ENCODE measurements at regions not wholly inside any gene's neighbourhood (a gene's known extent, or its start where the extent isn't known, plus 50 kb on each side); places are given as distances from the start of the nearest gene placed in this dataset.

GRCh38 chr3:76028774-76029173 is 243.4 kb upstream of the ZNF717 start:
- DNase-seq (ENCODE audit: low spot score), result no peak
- H3K18ac ChIP-seq (ENCODE audit: low read length), result no peak overlapping the region
- no peaks in the 10 kb centered on the region for H3K79me1 ChIP-seq (ENCODE audit: low read depth, low read length)
- no peaks in the 10 kb centered on the region for H3K4me1 ChIP-seq (ENCODE audit: control insufficient read depth in 2 of 2, insufficient read depth in 1 of 2, low read depth in 1 of 2, low read length in 2 of 2)
- H4K91ac ChIP-seq (ENCODE audit: low read depth, low read length, poor library complexity), result no peak overlapping the region
- no peak overlapping the region for H3K4me3 ChIP-seq (ENCODE audit: low read length in 2 of 2)
- H2BK120ac ChIP-seq (ENCODE audit: low read depth, low read length), result no peak overlapping the region
- no peaks in the 10 kb centered on the region for H3K36me3 ChIP-seq (replicated peaks in 1 of 2; ENCODE audit: control insufficient read depth in 2 of 2, insufficient read depth in 2 of 2, low read length in 2 of 2)
- H3K9me3 ChIP-seq (replicated peaks in 1 of 2; ENCODE audit: control insufficient read depth in 2 of 2, insufficient read depth in 1 of 2, low read depth in 1 of 2, low read length in 2 of 2), result no peaks in the 10 kb centered on the region
- no peak overlapping the region for H3K4me2 ChIP-seq (ENCODE audit: insufficient read depth, low read length, poor library complexity, severe bottlenecking)
- H2AFZ ChIP-seq (ENCODE audit: low read length), result no peak overlapping the region
- H2BK12ac ChIP-seq (ENCODE audit: low read length), result no peak overlapping the region
- H3K27me3 ChIP-seq (ENCODE audit: control insufficient read depth in 3 of 3, insufficient read depth in 3 of 3, low read depth in 1 of 3, low read length in 3 of 3), result no peaks in the 10 kb centered on the region
- H3K23ac ChIP-seq (ENCODE audit: low read depth, low read length, poor library complexity), result no peak overlapping the region
- no peak overlapping the region for H4K8ac ChIP-seq (ENCODE audit: low read depth, low read length)
- H2BK15ac ChIP-seq (ENCODE audit: low read length), result no peak overlapping the region
- H3K4ac ChIP-seq (ENCODE audit: low read length), result no peak overlapping the region
- H2AK5ac ChIP-seq (ENCODE audit: low read depth, low read length), result no peak overlapping the region
- no peak overlapping the region for H3K9ac ChIP-seq (ENCODE audit: low read depth, low read length, poor library complexity)
- no peak overlapping the region for H2BK5ac ChIP-seq (ENCODE audit: low read length)
- no peak overlapping the region for H3K14ac ChIP-seq (ENCODE audit: low read length)
- no peak overlapping the region for H3K27ac ChIP-seq (replicated peaks; ENCODE audit: low read length)

- H3K79me1 ChIP-seq (ENCODE audit: low read depth, low read length), result no peaks in the 10 kb centered on the region
- no peak overlapping the region for H4K8ac ChIP-seq (ENCODE audit: low read depth, low read length)
- no peak overlapping the region for H3K18ac ChIP-seq (ENCODE audit: low read length)
- no peak overlapping the region for H2AK5ac ChIP-seq (ENCODE audit: low read depth, low read length)
- no peak overlapping the region for H2BK12ac ChIP-seq (ENCODE audit: low read length)
- H3K27ac ChIP-seq (replicated peaks; ENCODE audit: low read length), result no peak overlapping the region
- no peak overlapping the region for H3K4me2 ChIP-seq (ENCODE audit: insufficient read depth, low read length, poor library complexity, severe bottlenecking)
- H3K4ac ChIP-seq (ENCODE audit: low read length), result no peak overlapping the region
- H2BK120ac ChIP-seq (ENCODE audit: low read depth, low read length), result no peak overlapping the region
- H3K4me3 ChIP-seq (ENCODE audit: low read length in 2 of 2), result no peak overlapping the region
- H2AFZ ChIP-seq (ENCODE audit: low read length), result no peak overlapping the region
- no peaks in the 10 kb centered on the region for H3K9me3 ChIP-seq (replicated peaks in 1 of 2; ENCODE audit: control insufficient read depth in 2 of 2, insufficient read depth in 1 of 2, low read depth in 1 of 2, low read length in 2 of 2)
- H3K4me1 ChIP-seq (ENCODE audit: control insufficient read depth in 2 of 2, insufficient read depth in 1 of 2, low read depth in 1 of 2, low read length in 2 of 2), result no peaks in the 10 kb centered on the region
- H3K9ac ChIP-seq (ENCODE audit: low read depth, low read length, poor library complexity), result no peak overlapping the region
- H2BK15ac ChIP-seq (ENCODE audit: low read length), result no peak overlapping the region
- H3K36me3 ChIP-seq (replicated peaks in 1 of 2; ENCODE audit: control insufficient read depth in 2 of 2, insufficient read depth in 2 of 2, low read length in 2 of 2), result no peaks in the 10 kb centered on the region
- H3K14ac ChIP-seq (ENCODE audit: low read length), result no peak overlapping the region
- H3K23ac ChIP-seq (ENCODE audit: low read depth, low read length, poor library complexity), result no peak overlapping the region
- H3K27me3 ChIP-seq (ENCODE audit: control insufficient read depth in 3 of 3, insufficient read depth in 3 of 3, low read depth in 1 of 3, low read length in 3 of 3), result no peaks in the 10 kb centered on the region
- no peak overlapping the region for H4K91ac ChIP-seq (ENCODE audit: low read depth, low read length, poor library complexity)
- WGBS, 2 donors (ENCODE audit: extremely low coverage in 2 of 2, insufficient read length in 2 of 2, insufficient replicate concordance in 1 of 2), result no CpG with 5 or more reads among the region's 4 CpGs
- no peak for DNase-seq (ENCODE audit: low spot score)
- H2BK5ac ChIP-seq (ENCODE audit: low read length), result no peak overlapping the region
These were observed 249.3 kb upstream of the ZNF717 start for GRCh38 chr3:76034649-76035048.

GRCh38 chr3:76035117-76035516 is 249.8 kb upstream of the ZNF717 start:
- H3K27me3 ChIP-seq (ENCODE audit: control insufficient read depth in 3 of 3, insufficient read depth in 3 of 3, low read depth in 1 of 3, low read length in 3 of 3), result no peaks in the 10 kb centered on the region
- no peaks in the 10 kb centered on the region for H3K79me1 ChIP-seq (ENCODE audit: low read depth, low read length)
- H3K9me3 ChIP-seq (replicated peaks in 1 of 2; ENCODE audit: control insufficient read depth in 2 of 2, insufficient read depth in 1 of 2, low read depth in 1 of 2, low read length in 2 of 2), result no peaks in the 10 kb centered on the region
- no peak overlapping the region for H4K8ac ChIP-seq (ENCODE audit: low read depth, low read length)
- no peak overlapping the region for H4K91ac ChIP-seq (ENCODE audit: low read depth, low read length, poor library complexity)
- H3K36me3 ChIP-seq (replicated peaks in 1 of 2; ENCODE audit: control insufficient read depth in 2 of 2, insufficient read depth in 2 of 2, low read length in 2 of 2), result no peaks in the 10 kb centered on the region
- no peaks in the 10 kb centered on the region for H3K4me1 ChIP-seq (ENCODE audit: control insufficient read depth in 2 of 2, insufficient read depth in 1 of 2, low read depth in 1 of 2, low read length in 2 of 2)
- WGBS, 2 donors (ENCODE audit: extremely low coverage in 2 of 2, insufficient read length in 2 of 2, insufficient replicate concordance in 1 of 2), result no CpG with 5 or more reads among the region's 2 CpGs
- H2BK12ac ChIP-seq (ENCODE audit: low read length), result no peak overlapping the region
- H2BK15ac ChIP-seq (ENCODE audit: low read length), result no peak overlapping the region
- no peak overlapping the region for H3K14ac ChIP-seq (ENCODE audit: low read length)
- no peak overlapping the region for H3K4me3 ChIP-seq (ENCODE audit: low read length in 2 of 2)
- no peak overlapping the region for H2AFZ ChIP-seq (ENCODE audit: low read length)
- H2BK5ac ChIP-seq (ENCODE audit: low read length), result no peak overlapping the region
- H3K18ac ChIP-seq (ENCODE audit: low read length), result no peak overlapping the region
- no peak overlapping the region for H3K4me2 ChIP-seq (ENCODE audit: insufficient read depth, low read length, poor library complexity, severe bottlenecking)
- no peak overlapping the region for H3K23ac ChIP-seq (ENCODE audit: low read depth, low read length, poor library complexity)
- no peak overlapping the region for H2AK5ac ChIP-seq (ENCODE audit: low read depth, low read length)
- no peak for DNase-seq (ENCODE audit: low spot score)
- no peak overlapping the region for H2BK120ac ChIP-seq (ENCODE audit: low read depth, low read length)
- H3K27ac ChIP-seq (replicated peaks; ENCODE audit: low read length), result no peak overlapping the region
- H3K4ac ChIP-seq (ENCODE audit: low read length), result no peak overlapping the region
- no peak overlapping the region for H3K9ac ChIP-seq (ENCODE audit: low read depth, low read length, poor library complexity)

- H3K36me3 ChIP-seq (replicated peaks in 1 of 2; ENCODE audit: control insufficient read depth in 2 of 2, insufficient read depth in 2 of 2, low read length in 2 of 2), result no peaks in the 10 kb centered on the region
- H2BK120ac ChIP-seq (ENCODE audit: low read depth, low read length), result no peak overlapping the region
- no peak overlapping the region for H3K18ac ChIP-seq (ENCODE audit: low read length)
- H3K9me3 ChIP-seq (replicated peaks in 1 of 2; ENCODE audit: control insufficient read depth in 2 of 2, insufficient read depth in 1 of 2, low read depth in 1 of 2, low read length in 2 of 2), result no peaks in the 10 kb centered on the region
- H2BK15ac ChIP-seq (ENCODE audit: low read length), result no peak overlapping the region
- H2AK5ac ChIP-seq (ENCODE audit: low read depth, low read length), result no peak overlapping the region
- H2BK5ac ChIP-seq (ENCODE audit: low read length), result no peak overlapping the region
- H2BK12ac ChIP-seq (ENCODE audit: low read length), result no peak overlapping the region
- H3K14ac ChIP-seq (ENCODE audit: low read length), result no peak overlapping the region
- H3K9ac ChIP-seq (ENCODE audit: low read depth, low read length, poor library complexity), result no peak overlapping the region
- H3K4me1 ChIP-seq (ENCODE audit: control insufficient read depth in 2 of 2, insufficient read depth in 1 of 2, low read depth in 1 of 2, low read length in 2 of 2), result no peaks in the 10 kb centered on the region
- no peak overlapping the region for H3K27ac ChIP-seq (replicated peaks; ENCODE audit: low read length)
- no peak overlapping the region for H3K4me3 ChIP-seq (ENCODE audit: low read length in 2 of 2)
- H3K23ac ChIP-seq (ENCODE audit: low read depth, low read length, poor library complexity), result no peak overlapping the region
- no CpG with 5 or more reads among the region's 2 CpGs for WGBS, 2 donors (ENCODE audit: extremely low coverage in 2 of 2, insufficient read length in 2 of 2, insufficient replicate concordance in 1 of 2)
- H3K27me3 ChIP-seq (ENCODE audit: control insufficient read depth in 3 of 3, insufficient read depth in 3 of 3, low read depth in 1 of 3, low read length in 3 of 3), result no peaks in the 10 kb centered on the region
- H3K4ac ChIP-seq (ENCODE audit: low read length), result no peak overlapping the region
- DNase-seq (ENCODE audit: low spot score), result no peak
- no peaks in the 10 kb centered on the region for H3K79me1 ChIP-seq (ENCODE audit: low read depth, low read length)
- no peak overlapping the region for H4K8ac ChIP-seq (ENCODE audit: low read depth, low read length)
- no peak overlapping the region for H2AFZ ChIP-seq (ENCODE audit: low read length)
- H3K4me2 ChIP-seq (ENCODE audit: insufficient read depth, low read length, poor library complexity, severe bottlenecking), result no peak overlapping the region
- H4K91ac ChIP-seq (ENCODE audit: low read depth, low read length, poor library complexity), result no peak overlapping the region
These were observed 253.6 kb upstream of the ZNF717 start for GRCh38 chr3:76038949-76039348.

Measured in neuronal stem cell (in vitro differentiated cells).